ENCODE measurements at regions not wholly inside any gene's neighbourhood (a gene's known extent, or its start where the extent isn't known, plus 50 kb on each side); places are given as distances from the start of the nearest gene placed in this dataset.

DNA sequence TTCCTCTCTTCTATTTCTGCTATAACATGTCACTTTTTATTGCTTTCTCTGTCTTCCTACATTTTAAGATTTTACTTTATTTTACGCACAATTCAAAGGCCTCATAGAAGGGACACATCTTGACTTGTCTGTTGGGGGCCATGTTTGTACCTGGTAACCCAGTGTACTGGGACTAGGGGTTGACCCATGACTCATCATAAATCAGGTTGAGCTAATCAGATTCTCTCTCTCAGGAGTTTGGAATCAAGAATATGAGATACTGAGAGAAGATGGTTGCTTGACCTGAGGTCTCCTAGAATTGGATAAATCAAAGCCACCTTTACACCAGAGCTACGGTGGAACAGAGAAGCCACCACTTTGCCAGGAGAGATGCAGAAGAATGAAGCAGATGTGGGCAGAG, 153.0 kb downstream of the UXS1 start:
- no peaks in the 10 kb centered on the region for H3K27me3 Mint-ChIP-seq
- no peak overlapping the region for H3K27ac Mint-ChIP-seq
- ATAC-seq, result no peak
- DNase-seq, result no peak
- no peaks in the 10 kb centered on the region for H3K36me3 Mint-ChIP-seq (ENCODE audit: low read depth)
- H3K4me1 Mint-ChIP-seq, result peaks cover 13% of the 10 kb centered on the region
- H3K4me3 Mint-ChIP-seq, result no peak overlapping the region
- H3K9me3 ChIP-seq (ENCODE audit: control insufficient read depth, low read length, poor library complexity, severe bottlenecking), result no peaks in the 10 kb centered on the region

DNA sequence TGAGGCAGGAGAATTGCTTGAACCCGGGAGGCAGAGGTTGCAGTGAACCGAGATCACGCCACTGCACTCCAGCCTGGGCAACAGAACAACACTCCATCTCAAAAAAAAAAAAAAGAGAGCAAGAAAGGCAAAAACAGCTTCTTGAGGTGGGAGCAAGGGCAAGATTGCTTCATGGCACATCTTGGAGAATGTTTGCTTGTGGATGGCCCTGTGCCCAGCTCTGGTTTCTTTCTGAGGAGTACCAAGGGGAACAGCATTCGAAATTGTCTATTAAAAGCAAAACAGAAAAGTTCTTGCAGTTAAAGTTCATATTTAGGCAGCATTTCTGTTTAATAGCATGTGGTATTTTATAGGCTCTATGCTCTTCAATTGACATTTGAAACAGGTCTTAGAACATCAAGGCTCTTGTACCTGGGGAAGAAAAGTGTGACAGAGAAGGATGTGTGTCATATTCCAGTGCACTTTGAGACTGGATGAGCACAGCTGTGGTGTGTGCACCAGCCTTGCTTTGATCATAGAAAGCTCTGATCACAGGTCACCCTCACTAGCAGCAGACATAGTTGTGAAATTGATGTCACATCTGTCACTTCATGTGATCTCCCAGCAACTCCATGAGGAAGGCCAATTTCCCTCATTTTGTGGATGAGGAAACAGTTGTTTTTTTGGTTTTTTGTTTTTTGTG, 154.3 kb downstream of the UXS1 start:
- ATAC-seq (no peak), DNase-seq (no peak)
- no peaks in the 10 kb centered on the region for H3K9me3 ChIP-seq (ENCODE audit: control insufficient read depth, low read length, poor library complexity, severe bottlenecking)
- H3K4me3 Mint-ChIP-seq, result no peak overlapping the region
- no peaks in the 10 kb centered on the region for H3K27me3 Mint-ChIP-seq
- H3K27ac Mint-ChIP-seq, result no peak overlapping the region
- peaks cover 13% of the 10 kb centered on the region for H3K4me1 Mint-ChIP-seq
- H3K36me3 Mint-ChIP-seq (ENCODE audit: low read depth), result no peaks in the 10 kb centered on the region

DNA sequence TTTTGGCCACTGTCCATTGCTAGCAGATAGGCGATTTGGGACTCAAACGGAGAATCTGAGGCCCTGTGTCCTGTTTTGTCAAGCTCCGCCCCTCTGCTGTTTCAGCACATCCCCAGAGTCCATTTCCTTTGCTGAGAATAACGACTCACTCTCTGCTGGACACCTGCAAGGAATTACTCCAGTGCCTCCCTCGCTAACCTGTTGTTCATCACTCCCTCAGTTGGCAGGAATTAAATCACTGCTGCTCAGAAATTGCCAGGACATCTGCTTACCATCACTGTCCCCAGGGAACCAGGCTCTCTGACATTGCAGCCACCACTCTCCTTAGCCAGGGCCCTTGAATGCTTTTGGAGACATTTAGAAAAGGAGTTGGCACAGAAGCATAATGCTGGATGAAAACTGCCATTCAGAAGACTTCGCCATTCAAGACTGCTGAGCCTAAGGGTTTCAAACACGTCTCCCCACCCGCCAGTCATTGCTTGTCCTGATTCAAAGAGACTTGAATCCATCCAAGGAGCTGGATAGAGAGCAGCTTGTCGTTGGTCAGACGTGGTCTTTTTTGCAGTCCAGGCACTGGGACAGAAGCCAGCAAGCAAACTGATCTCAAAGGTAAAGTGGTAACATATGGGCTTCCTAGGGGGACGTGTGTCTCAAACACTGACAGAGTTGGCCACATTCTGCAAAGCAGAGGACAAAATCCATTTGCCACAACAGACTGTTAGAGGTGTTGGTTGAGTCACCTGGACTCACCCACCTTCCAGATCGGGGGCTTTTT, 155.3 kb downstream of the UXS1 start:
- ATAC-seq (no peak), DNase-seq (no peak)
- peaks cover 13% of the 10 kb centered on the region for H3K4me1 Mint-ChIP-seq
- no peak overlapping the region for H3K27ac Mint-ChIP-seq
- H3K36me3 Mint-ChIP-seq (ENCODE audit: low read depth), result no peaks in the 10 kb centered on the region
- no peaks in the 10 kb centered on the region for H3K9me3 ChIP-seq (ENCODE audit: control insufficient read depth, low read length, poor library complexity, severe bottlenecking)
- H3K27me3 Mint-ChIP-seq, result no peaks in the 10 kb centered on the region
- no peak overlapping the region for H3K4me3 Mint-ChIP-seq

DNA sequence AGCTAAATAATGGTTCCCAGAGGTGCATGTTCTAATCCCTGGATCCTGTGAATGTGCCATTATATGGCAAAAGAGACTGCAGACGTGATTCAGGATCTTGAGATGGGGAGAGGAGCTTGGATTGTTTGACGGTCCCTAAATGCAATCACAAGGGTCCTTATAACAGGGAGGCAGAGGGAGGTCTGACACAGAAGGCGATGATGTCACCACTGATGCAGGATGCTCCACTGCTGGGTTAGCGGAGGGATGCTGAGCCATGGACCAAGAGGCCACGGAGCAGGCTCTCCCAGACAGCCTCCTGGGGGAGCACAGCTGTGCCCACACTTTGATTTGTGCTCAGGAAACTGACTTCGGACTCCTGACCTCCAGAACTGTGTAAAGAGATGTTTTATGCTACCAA, 156.2 kb downstream of the UXS1 start:
- Mint-ChIP-seq H3K4me1 (peaks cover 9% of the 10 kb centered on the region), H3K36me3 (ENCODE audit: low read depth) (no peaks in the 10 kb centered on the region), H3K27ac (peak overlapping the region; percentile 76), H3K27me3 (no peaks in the 10 kb centered on the region), H3K4me3 (no peak overlapping the region)
- no peak for DNase-seq
- ATAC-seq, result no peak
- no peaks in the 10 kb centered on the region for H3K9me3 ChIP-seq (ENCODE audit: control insufficient read depth, low read length, poor library complexity, severe bottlenecking)

DNA sequence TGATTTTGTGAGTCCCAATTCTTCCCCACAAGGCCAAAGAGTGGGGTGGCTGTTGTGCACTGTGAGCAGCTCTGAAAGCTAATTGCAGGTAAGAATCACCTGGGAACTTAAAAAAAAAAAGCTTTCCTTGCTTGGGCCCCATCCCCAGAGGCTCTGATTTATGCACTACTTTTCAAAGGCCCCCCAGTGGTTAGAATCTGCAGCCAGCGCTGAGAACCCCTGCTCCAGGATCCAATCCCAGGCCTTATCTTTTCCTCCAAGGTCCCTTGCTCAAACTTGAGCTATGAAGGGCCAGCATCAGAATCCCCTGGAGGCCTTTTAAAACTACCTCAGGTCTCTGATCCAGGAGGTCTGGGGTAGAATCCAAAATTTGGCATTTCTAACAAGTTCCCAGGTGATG, 156.8 kb downstream of the UXS1 start:
- Mint-ChIP-seq H3K4me3 (no peak overlapping the region), H3K27ac (peak overlapping the region; percentile 76), H3K27me3 (no peaks in the 10 kb centered on the region), H3K4me1 (peaks cover 9% of the 10 kb centered on the region), H3K36me3 (ENCODE audit: low read depth) (no peaks in the 10 kb centered on the region)
- H3K9me3 ChIP-seq (ENCODE audit: control insufficient read depth, low read length, poor library complexity, severe bottlenecking), result no peaks in the 10 kb centered on the region
- no peak for ATAC-seq
- DNase-seq, result no peak

DNA sequence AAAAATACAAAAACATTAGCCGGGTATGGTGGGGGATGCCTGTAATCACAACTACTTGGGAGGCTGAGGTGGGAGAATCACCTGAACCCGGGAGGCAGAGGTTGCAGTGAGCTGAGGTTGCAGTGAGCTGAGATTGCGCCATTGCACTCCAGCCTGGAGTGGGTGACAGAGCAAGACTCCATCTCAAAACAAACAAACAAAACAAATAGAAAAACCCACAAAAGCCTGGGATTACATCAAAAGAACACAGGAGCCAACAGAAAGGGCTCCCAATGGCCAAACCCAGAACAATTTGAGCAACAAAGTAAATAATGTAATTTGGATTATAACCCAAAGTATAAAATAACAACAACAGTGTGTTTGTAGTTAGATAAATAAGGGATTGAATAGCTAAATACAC, 159.8 kb downstream of the UXS1 start:
- no peaks in the 10 kb centered on the region for H3K27me3 Mint-ChIP-seq
- DNase-seq, result no peak
- no peaks in the 10 kb centered on the region for H3K9me3 ChIP-seq (ENCODE audit: control insufficient read depth, low read length, poor library complexity, severe bottlenecking)
- no peak for ATAC-seq
- no peak overlapping the region for H3K4me3 Mint-ChIP-seq
- peaks cover 14% of the 10 kb centered on the region for H3K4me1 Mint-ChIP-seq
- no peaks in the 10 kb centered on the region for H3K36me3 Mint-ChIP-seq (ENCODE audit: low read depth)
- no peak overlapping the region for H3K27ac Mint-ChIP-seq

DNA sequence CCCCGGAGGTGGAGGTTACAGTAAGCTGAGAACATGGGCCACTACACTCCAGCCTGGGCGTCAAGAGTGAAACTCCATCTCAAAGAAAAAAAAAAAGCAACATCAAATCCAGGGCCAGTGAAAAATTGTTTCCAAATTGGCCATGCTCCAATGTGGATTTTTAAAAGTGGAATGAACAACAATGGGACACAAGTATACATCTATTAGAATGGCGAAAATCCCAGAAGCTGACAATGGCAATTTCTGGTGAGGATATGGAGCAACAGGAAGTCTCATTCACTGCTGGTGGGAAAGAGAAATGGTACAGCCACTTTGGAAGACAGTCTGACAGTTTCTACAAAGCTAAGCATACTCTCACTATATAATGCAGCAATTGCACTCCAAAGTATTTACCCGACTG, 161.4 kb downstream of the UXS1 start:
- H3K27me3 Mint-ChIP-seq, result no peaks in the 10 kb centered on the region
- peaks cover 10% of the 10 kb centered on the region for H3K4me1 Mint-ChIP-seq
- DNase-seq, result no peak
- no peak overlapping the region for H3K4me3 Mint-ChIP-seq
- no peaks in the 10 kb centered on the region for H3K36me3 Mint-ChIP-seq (ENCODE audit: low read depth)
- H3K27ac Mint-ChIP-seq, result no peak overlapping the region
- no peaks in the 10 kb centered on the region for H3K9me3 ChIP-seq (ENCODE audit: control insufficient read depth, low read length, poor library complexity, severe bottlenecking)
- no peak for ATAC-seq

DNA sequence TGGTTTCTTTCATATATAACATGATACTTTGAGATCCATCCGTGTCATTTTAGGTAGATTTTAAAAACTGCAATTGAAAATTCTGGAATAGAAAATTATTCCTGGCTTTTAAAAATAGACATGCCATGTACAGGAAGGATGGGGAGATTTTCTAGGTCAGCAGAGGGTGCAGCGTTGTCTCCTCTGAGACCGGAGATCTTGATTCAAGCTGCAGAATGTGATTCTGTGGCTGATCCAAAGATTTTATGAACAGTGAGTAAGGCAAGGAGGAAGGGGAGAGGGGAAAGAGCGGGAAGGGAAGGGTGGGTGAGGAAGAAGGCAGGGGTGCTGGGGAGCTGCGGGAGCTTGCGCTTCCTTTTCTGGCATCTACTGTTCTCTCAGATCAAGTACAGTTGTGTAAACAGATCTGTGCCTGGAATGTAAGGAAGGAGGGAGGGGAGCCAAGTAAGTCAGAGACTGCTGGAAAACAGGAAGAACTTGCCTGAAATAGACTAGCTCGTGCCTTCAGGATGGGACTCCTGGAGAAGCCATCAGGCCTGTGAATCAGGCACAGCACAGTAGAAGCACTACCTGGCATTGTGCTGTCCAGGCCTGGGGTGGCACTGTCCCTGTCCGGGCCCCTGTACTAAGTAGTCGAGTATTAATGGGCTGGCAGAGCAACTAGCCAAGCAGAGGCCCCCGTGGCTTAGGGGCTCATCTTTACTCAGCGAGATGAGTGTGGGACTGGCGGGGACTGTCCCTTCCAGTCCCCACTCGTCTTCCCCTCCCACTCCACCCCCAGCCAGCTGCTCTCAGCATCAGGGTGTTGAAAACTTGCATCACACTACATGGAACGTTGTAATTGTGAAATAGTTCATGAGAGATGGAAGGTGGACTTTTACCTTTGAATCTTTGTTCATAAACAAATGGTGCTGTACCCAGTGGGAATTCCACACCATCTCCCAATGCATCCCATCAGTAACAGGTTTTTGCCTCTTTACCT, 163.5 kb downstream of the UXS1 start:
- H3K4me3 Mint-ChIP-seq, result no peak overlapping the region
- DNase-seq (no peak), ATAC-seq (no peak)
- no peaks in the 10 kb centered on the region for H3K9me3 ChIP-seq (ENCODE audit: control insufficient read depth, low read length, poor library complexity, severe bottlenecking)
- H3K4me1 Mint-ChIP-seq, result peaks cover 15% of the 10 kb centered on the region
- H3K27ac Mint-ChIP-seq, result peak overlapping the region; percentile 24
- no peaks in the 10 kb centered on the region for H3K27me3 Mint-ChIP-seq
- H3K36me3 Mint-ChIP-seq (ENCODE audit: low read depth), result no peaks in the 10 kb centered on the region

DNA sequence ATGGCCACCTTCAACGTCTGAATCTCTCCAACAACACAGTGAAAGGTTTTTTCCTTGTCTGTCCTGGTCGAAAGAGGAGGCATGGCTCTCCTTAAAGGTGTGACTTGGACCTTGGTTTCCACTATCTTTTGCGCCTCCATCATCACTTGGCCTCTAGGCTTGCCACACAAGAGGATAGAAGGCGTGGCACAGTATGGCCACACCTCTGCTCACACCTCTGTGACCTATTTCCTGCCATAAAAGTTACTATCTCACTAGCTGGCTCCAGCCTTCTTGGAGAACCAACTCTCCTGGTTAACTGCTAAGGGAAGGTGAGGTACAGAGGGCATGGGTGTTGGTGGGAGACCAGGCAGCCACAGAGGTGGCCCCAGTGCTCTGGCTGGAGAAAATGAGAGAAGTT, 165.9 kb downstream of the UXS1 start:
- DNase-seq (no peak), ATAC-seq (no peak)
- no peaks in the 10 kb centered on the region for H3K9me3 ChIP-seq (ENCODE audit: control insufficient read depth, low read length, poor library complexity, severe bottlenecking)
- Mint-ChIP-seq H3K4me1 (peaks cover 21% of the 10 kb centered on the region), H3K36me3 (ENCODE audit: low read depth) (peaks cover 2% of the 10 kb centered on the region), H3K4me3 (no peak overlapping the region), H3K27ac (peak overlapping the region; percentile 37), H3K27me3 (no peaks in the 10 kb centered on the region)

DNA sequence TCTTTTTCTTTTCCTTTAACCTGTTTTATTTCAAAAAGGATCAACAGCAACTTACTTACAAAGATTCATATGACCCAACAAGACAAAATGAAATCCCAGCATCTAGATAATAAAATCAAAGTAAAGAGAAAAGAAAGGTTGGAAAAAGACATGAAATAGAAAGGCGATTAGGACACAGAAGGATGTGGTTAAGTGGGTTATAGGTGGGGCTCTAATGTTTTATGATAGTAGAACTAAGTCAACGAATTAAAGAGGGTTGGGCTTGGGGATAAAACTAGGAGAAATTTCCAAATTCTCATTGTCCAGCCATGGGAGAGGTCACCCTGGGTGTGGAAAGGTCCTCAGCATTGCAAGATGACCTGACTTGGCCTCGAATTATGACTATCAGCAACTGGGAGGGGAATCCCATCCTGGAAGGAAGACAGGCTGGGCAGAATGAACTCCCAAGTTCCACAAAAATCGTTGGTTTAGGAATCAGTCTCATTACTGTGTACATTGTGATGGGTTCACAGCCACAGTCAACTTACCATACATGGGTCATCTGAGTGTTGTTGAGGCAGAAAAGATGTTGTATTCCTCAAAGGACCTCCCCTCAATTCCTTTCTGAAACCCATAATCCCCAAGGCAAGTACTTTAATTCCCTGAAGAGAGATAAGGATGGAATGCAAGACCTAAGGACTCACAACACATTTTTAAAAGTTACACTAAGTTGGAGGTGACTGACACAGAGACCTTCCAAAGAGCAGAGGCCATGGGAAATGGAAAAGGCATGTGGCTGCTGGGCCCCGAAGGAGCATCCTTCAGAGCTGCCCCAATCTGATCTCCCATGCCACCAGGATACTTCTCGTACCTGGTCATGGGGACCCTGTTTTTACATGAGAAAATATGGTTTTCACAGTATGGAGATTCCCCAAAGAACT, 167.6 kb downstream of the UXS1 start:
- DNase-seq (no peak), ATAC-seq (no peak)
- peaks cover 2% of the 10 kb centered on the region for H3K36me3 Mint-ChIP-seq (ENCODE audit: low read depth)
- H3K4me3 Mint-ChIP-seq, result no peak overlapping the region
- H3K27ac Mint-ChIP-seq, result no peak overlapping the region
- H3K27me3 Mint-ChIP-seq, result no peaks in the 10 kb centered on the region
- peaks cover 21% of the 10 kb centered on the region for H3K4me1 Mint-ChIP-seq
- no peaks in the 10 kb centered on the region for H3K9me3 ChIP-seq (ENCODE audit: control insufficient read depth, low read length, poor library complexity, severe bottlenecking)

DNA sequence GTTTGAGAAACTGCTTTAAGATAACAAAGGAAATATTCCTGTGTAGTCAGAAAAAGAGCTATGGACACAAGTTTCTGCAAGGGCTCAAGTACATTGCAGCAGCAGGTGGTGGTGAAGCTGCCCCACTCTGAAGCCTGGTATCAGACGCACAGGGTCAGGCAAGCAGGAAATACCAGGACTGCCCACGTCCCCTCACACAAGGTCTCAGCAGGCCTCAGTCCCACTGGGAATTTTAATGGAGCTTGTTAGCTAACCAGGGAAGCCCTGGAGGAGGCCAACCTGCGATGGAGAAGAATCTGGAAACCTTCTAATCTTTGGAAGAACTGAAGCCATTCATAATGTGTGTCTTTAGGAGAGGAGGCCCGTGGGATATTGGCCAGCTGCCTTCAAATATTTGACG, 168.3 kb downstream of the UXS1 start:
- H3K36me3 Mint-ChIP-seq (ENCODE audit: low read depth), result peaks cover 2% of the 10 kb centered on the region
- peaks cover 21% of the 10 kb centered on the region for H3K4me1 Mint-ChIP-seq

DNA sequence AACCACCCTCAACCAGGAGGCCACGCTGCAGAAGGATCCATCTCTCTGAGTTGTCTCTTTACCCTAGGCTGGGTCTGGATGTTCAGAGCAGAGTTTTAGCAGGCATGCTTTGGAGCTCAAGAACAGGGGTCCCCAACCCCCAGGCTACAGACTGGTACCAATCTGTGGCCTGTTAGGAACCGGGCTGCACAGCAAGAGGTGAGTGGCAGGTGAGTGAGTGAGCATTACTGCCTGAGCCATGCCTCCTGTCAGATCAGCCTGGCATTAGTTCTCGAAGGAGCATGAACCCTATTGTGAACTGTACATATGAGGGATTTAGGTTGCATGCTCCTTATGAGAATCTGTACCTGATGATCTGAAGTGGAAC, 172.5 kb downstream of the UXS1 start:
- DNase-seq (no peak), ATAC-seq (no peak)
- Mint-ChIP-seq H3K4me1 (peaks cover 15% of the 10 kb centered on the region), H3K27me3 (no peaks in the 10 kb centered on the region), H3K4me3 (no peak overlapping the region), H3K27ac (peak overlapping the region; percentile 29), H3K36me3 (ENCODE audit: low read depth) (peaks cover 2% of the 10 kb centered on the region)
- no peaks in the 10 kb centered on the region for H3K9me3 ChIP-seq (ENCODE audit: control insufficient read depth, low read length, poor library complexity, severe bottlenecking)

More for the DNA sequence above, 168.3 kb downstream of the UXS1 start:
- no peaks in the 10 kb centered on the region for H3K9me3 ChIP-seq (ENCODE audit: control insufficient read depth, low read length, poor library complexity, severe bottlenecking)
- Mint-ChIP-seq H3K4me3 (no peak overlapping the region), H3K27ac (no peak overlapping the region), H3K27me3 (no peaks in the 10 kb centered on the region)
- no peak for DNase-seq
- ATAC-seq, result no peak
